Transverse colon (tissue), 4 donors: ENCODE measurements at regions not wholly inside any gene's neighbourhood (a gene's known extent, or its start where the extent isn't known, plus 50 kb on each side); places are given as distances from the start of the nearest gene placed in this dataset.

ENCODE experiments used
- CTCF ChIP-seq, 5 experiments: fragments of 200-600 bp in 3 of 5; fragments of 450-650 bp in 2 of 5; sonication (generic) in 3 of 5; IDR thresholded peaks; 1 replicate in 2 of 5; 2 replicates in 3 of 5; pipeline ENCODE4 v1.5.1; 2016 to 2017; ENCODE audit warnings: antibody characterized with exemption in 5 of 5, inconsistent platforms in 3 of 5, mild to moderate bottlenecking in 2 of 5, moderate library complexity in 1 of 5
- POLR2AphosphoS5 ChIP-seq, 3 donors: sonication (generic); formaldehyde crosslinking; IDR thresholded peaks; one replicate each; pipeline ENCODE4 v1.6.1; 2016; ENCODE audit warnings: antibody characterized with exemption in 3 of 3

- TF ChIP-seq CTCF (IDR thresholded peaks at IDR 0.05) (no peak), POLR2AphosphoS5 (IDR thresholded peaks at IDR 0.05) (no peak)
Observed at GRCh38 chr10:129339841-129340240, 127.2 kb upstream of the MGMT start.
